GM18870 (cell line): ENCODE measurements at regions not wholly inside any gene's neighbourhood (a gene's known extent, or its start where the extent isn't known, plus 50 kb on each side); places are given as distances from the start of the nearest gene placed in this dataset.

Experiments
- ATAC-seq: cut with Tn5 transposase; IDR thresholded peaks from one replicate; pipeline ENCODE4 v1.9.1; 2021; ENCODE audit warnings: moderate library complexity; ENCODE audit not compliant: unreplicated experiment

GRCh38 chr13:85406269-85406975 lies 392.8 kb downstream of the SLITRK6 start:
- ATAC-seq: no peak

GRCh38 chr13:85405316-85405897 lies 393.8 kb downstream of the SLITRK6 start:
- no peak for ATAC-seq

GRCh38 chr13:85386424-85386823 lies 412.8 kb downstream of the SLITRK6 start:
- no peak for ATAC-seq

- no peak for ATAC-seq
These were observed 415.9 kb downstream of the SLITRK6 start for GRCh38 chr13:85383291-85383690.

- ATAC-seq: no peak
These were observed 418.1 kb downstream of the SLITRK6 start for GRCh38 chr13:85381082-85381481.

- no peak for ATAC-seq
These were observed 419.2 kb downstream of the SLITRK6 start for GRCh38 chr13:85379991-85380390.

- no peak for ATAC-seq
These were observed 419.8 kb downstream of the SLITRK6 start for GRCh38 chr13:85379433-85379832.

GRCh38 chr13:85377783-85378182 lies 421.4 kb downstream of the SLITRK6 start:
- no peak for ATAC-seq

GRCh38 chr13:85373322-85373721 lies 425.9 kb downstream of the SLITRK6 start:
- no peak for ATAC-seq

- ATAC-seq: no peak
These were observed 428.0 kb downstream of the SLITRK6 start for GRCh38 chr13:85371254-85371653.

GRCh38 chr13:85368686-85369085 lies 430.5 kb downstream of the SLITRK6 start:
- ATAC-seq: no peak

- ATAC-seq: no peak
These were observed 431.3 kb downstream of the SLITRK6 start for GRCh38 chr13:85367887-85368286.

- ATAC-seq: no peak
These were observed 432.3 kb downstream of the SLITRK6 start for GRCh38 chr13:85366759-85367417.

- no peak for ATAC-seq
These were observed 435.7 kb downstream of the SLITRK6 start for GRCh38 chr13:85363504-85363903.

- ATAC-seq: no peak
These were observed 436.2 kb downstream of the SLITRK6 start for GRCh38 chr13:85362980-85363379.

- no peak for ATAC-seq
These were observed 452.0 kb downstream of the SLITRK6 start for GRCh38 chr13:85347251-85347650.

GRCh38 chr13:85334187-85334586 lies 465.0 kb downstream of the SLITRK6 start:
- no peak for ATAC-seq

- no peak for ATAC-seq
These were observed 465.7 kb downstream of the SLITRK6 start for GRCh38 chr13:85333506-85334020.

- no peak for ATAC-seq
These were observed 466.6 kb downstream of the SLITRK6 start for GRCh38 chr13:85332615-85333014.

- ATAC-seq: no peak
These were observed 477.5 kb downstream of the SLITRK6 start for GRCh38 chr13:85321734-85322133.

GRCh38 chr13:85317781-85318180 lies 481.4 kb downstream of the SLITRK6 start:
- no peak for ATAC-seq

- ATAC-seq: no peak
These were observed 482.7 kb downstream of the SLITRK6 start for GRCh38 chr13:85316506-85317025.
